DND-41 (cell line): ENCODE measurements at regions not wholly inside any gene's neighbourhood (a gene's known extent, or its start where the extent isn't known, plus 50 kb on each side); places are given as distances from the start of the nearest gene placed in this dataset.

Experiments used
- CTCF ChIP-seq: IDR thresholded peaks from 2 replicates; pipeline ENCODE4 v1.5.1; 2012; ENCODE audit warnings: borderline replicate concordance, low read length, moderate library complexity, mild to moderate bottlenecking; ENCODE audit not compliant: poor library complexity, severe bottlenecking; ENCODE audit errors: extremely low read depth
- EZH2 ChIP-seq: IDR thresholded peaks from 3 replicates; pipeline ENCODE4 v1.6.1; 2012; ENCODE audit warnings: borderline replicate concordance, low read depth, mild to moderate bottlenecking, moderate library complexity, low read length, inconsistent platforms; ENCODE audit not compliant: severe bottlenecking

GRCh38 chr11:47911149-47911548 is 63.0 kb upstream of the NUP160 start:
- TF ChIP-seq CTCF (no peak), EZH2 (no peak)
